ENCODE measurements at regions not wholly inside any gene's neighbourhood (a gene's known extent, or its start where the extent isn't known, plus 50 kb on each side); places are given as distances from the start of the nearest gene placed in this dataset.

DNA sequence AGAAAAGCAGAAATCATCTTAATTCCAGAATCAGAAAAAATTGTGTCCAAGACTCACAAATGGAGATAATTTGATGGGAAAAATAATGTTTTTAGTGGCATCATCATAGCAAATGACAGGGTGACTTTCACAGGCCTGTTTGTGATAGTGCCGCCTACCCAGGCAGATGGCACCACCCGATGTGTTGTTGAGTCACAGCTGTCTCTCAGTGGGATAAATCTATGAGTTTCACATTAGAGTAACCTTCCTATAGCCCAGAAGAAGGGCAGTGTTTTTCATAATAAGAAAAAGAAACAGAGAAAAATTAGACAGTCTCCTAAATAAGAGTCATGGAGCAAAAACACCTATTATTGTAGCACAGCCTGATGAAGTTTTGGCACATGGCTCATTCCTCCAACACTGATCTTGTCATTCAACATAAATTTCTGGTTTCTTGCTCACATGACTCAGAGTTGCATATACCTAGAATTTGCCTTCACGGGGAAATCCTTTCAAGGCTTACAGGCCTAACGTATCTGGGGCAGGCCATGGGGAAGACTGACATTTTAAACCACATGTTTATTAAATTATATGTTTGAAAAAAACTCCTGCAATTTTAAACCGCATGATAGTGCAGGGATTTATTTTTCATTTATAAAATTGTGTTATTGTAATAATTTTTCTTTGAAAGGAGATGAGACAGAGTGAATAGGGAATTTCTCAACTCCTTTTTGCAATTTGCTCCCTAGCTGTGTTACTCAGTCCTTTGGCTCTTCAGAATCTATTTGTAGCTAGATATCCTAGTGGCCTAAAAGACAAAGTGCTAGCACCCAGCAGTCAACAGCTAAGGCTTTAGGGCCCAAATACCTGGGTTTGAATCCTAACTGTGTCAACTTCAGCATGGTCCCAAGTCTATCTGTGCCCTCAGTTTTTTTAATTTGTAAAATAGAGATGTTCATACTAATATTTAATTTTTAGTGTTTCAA lies 393.7 kb downstream of the NDFIP2 start:
- no peak for ATAC-seq
- DNase-seq = no peak
- peak overlapping the region in 1 of 2 donors; percentile 22 for H3K27ac Mint-ChIP-seq

DNA sequence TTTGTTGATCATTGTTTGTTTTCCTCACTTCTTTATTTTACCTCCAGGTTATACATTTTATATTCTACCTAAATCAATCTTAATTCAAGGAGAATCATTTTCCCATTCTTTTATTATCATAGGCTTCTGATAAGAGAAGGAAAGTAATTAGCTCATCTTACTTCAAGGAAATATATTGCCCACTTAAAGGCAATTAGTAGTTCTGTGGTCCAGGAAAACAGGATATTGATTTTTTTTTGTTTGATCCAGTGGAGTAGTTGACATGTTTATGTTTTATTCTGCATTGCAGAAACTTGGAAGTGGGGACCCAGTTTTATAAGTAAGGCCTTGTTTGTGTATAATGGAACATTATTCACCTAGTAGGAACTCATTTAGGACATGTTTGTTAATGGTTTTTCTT lies 390.6 kb downstream of the NDFIP2 start:
- no peak for ATAC-seq
- H3K4me1 Mint-ChIP-seq = no peaks in the 10 kb centered on the region
- H3K4me3 Mint-ChIP-seq = no peak overlapping the region
- peaks cover 0 to 1% of the 10 kb centered on the region in 2 donors for H3K9me3 Mint-ChIP-seq
- H3K27me3 Mint-ChIP-seq = no peaks in the 10 kb centered on the region
- no peak for DNase-seq
- H3K27ac Mint-ChIP-seq = no peak overlapping the region

More for the DNA sequence above, 393.7 kb downstream of the NDFIP2 start:
- Mint-ChIP-seq H3K4me1 (no peaks in the 10 kb centered on the region), H3K27me3 (no peaks in the 10 kb centered on the region), H3K4me3 (no peak overlapping the region), H3K9me3 (peaks cover 0 to 8% of the 10 kb centered on the region in 2 donors)

DNA sequence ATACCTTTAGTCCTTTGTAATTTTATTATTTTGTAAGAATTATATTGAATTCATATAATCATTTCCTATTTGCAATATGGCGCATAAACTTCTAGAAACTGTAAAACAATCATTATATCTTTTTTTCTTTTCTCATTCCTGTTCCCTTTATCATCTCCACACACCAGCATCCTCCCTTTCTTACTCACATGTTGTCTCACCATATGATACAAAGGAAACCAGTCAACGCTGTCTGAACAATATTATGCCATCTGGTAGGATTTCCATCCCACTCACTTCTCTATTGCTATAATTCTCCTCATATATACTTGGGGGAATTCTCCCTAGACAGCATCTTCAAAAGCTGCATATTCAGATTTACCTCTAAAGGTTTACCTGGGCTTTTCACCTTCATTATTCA lies 389.8 kb downstream of the NDFIP2 start:
- H3K27ac Mint-ChIP-seq = no peak overlapping the region
- H3K4me1 Mint-ChIP-seq = no peaks in the 10 kb centered on the region
- no peaks in the 10 kb centered on the region for H3K9me3 Mint-ChIP-seq

DNA sequence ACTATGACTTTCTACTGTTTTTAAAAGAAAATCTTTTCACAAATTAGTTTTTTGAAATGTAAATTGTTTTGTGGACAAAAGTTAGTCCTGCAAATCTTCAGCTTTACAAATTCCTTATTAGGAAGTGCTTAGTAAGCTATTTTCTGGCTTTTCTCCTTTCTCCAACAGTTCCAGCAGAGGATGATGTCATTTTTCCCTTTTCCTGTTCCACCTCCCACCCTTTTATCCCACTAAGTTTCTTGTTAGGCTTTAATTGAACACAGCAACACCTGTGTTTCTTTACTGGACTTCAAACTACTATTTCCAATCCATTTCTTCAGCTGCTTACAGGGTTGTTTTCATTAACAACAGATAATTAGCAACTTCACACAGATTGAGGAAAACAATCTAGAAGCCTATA lies 389.2 kb downstream of the NDFIP2 start:
- no peak overlapping the region for H3K4me3 Mint-ChIP-seq
- no peaks in the 10 kb centered on the region for H3K27me3 Mint-ChIP-seq
- no peaks in the 10 kb centered on the region for H3K4me1 Mint-ChIP-seq
- ATAC-seq (no peak), DNase-seq (no peak)
- H3K9me3 Mint-ChIP-seq = no peaks in the 10 kb centered on the region
- no peak overlapping the region for H3K27ac Mint-ChIP-seq

More for the DNA sequence above, 389.8 kb downstream of the NDFIP2 start:
- ATAC-seq (no peak), DNase-seq (no peak)
- Mint-ChIP-seq H3K4me3 (no peak overlapping the region), H3K27me3 (no peaks in the 10 kb centered on the region)

DNA sequence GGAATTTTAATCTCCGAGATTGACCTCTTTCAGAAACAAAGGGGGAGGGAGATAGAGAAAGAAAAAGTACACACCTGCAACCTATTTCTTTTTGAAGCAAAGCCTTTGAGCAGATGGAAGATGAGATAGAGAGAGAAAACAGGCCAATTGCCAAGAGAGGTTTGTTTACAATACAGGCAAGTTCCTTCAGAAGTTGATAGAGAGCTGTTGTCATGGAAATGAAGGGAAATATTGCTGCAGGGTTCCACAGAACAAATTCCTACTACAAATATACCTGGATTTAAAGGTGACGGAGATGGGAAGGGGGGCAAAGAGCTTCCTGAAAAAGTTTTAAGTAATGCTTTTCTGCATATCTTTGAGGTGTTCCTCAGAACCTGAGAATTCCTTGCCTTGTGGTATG lies 388.4 kb downstream of the NDFIP2 start:
- Mint-ChIP-seq H3K27me3 (no peaks in the 10 kb centered on the region), H3K4me1 (no peaks in the 10 kb centered on the region), H3K27ac (no peak overlapping the region), H3K4me3 (no peak overlapping the region), H3K9me3 (no peaks in the 10 kb centered on the region)
- DNase-seq (no peak), ATAC-seq (no peak)

GRCh38 chr13:79867254-79867653 lies 386.3 kb downstream of the NDFIP2 start:
- no peaks in the 10 kb centered on the region for H3K9me3 Mint-ChIP-seq
- no peak for ATAC-seq
- H3K27ac Mint-ChIP-seq = no peak overlapping the region
- no peak overlapping the region for H3K4me3 Mint-ChIP-seq
- H3K27me3 Mint-ChIP-seq = no peaks in the 10 kb centered on the region
- DNase-seq = no peak
- H3K4me1 Mint-ChIP-seq = no peaks in the 10 kb centered on the region

DNA sequence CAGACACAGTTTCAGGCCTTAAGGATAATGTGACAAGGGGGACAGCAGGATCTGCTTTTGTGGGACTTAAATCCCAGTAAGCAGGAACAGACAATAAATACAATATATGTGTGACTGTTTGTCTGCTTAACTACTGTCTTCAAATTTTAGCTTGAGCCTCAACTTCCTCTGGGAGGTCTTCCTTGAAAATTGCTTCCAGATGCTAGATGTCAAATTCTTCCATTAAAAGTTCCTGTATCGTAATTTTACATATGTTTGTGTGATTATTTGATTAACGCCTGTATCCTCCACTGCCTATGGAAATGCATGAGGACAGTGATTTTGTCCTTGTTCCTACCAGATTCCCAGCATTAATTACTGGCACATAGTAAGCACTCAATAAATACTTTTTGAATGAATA lies 385.5 kb downstream of the NDFIP2 start:
- H3K4me3 Mint-ChIP-seq = no peak overlapping the region

GRCh38 chr13:79862515-79862914 lies 381.6 kb downstream of the NDFIP2 start:
- ATAC-seq = no peak

More for the DNA sequence above, 385.5 kb downstream of the NDFIP2 start:
- Mint-ChIP-seq H3K27me3 (no peaks in the 10 kb centered on the region), H3K4me1 (no peaks in the 10 kb centered on the region), H3K9me3 (no peaks in the 10 kb centered on the region), H3K27ac (no peak overlapping the region)
- ATAC-seq (no peak), DNase-seq (no peak)

DNA sequence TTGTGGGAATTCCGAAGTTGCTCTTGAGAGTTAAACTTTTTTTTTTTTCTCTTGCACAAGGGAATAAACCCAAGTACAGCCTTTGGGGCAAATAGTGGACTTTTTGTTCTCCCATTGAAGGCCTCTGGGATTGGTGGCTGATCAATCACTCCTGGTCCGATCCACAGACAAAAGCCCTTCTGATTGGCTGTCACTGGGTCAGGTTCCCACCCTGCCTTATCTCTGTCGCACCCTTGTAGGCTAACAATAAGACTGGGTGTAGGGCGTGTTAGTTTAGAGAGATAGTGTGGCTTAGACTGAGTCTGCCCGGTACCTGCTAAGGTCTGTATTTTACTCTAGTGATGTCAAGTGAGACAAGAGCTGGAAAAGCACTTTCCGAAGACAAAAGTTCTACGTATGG lies 380.8 kb downstream of the NDFIP2 start:
- Mint-ChIP-seq H3K9me3 (peaks cover 0 to 9% of the 10 kb centered on the region in 2 donors), H3K4me3 (no peak overlapping the region), H3K4me1 (no peaks in the 10 kb centered on the region), H3K27ac (no peak overlapping the region), H3K27me3 (no peaks in the 10 kb centered on the region)
- no peak for DNase-seq
- no peak for ATAC-seq

More at GRCh38 chr13:79862515-79862914, 381.6 kb downstream of the NDFIP2 start:
- H3K27me3 Mint-ChIP-seq = no peaks in the 10 kb centered on the region
- DNase-seq = no peak
- no peak overlapping the region for H3K4me3 Mint-ChIP-seq
- H3K4me1 Mint-ChIP-seq = no peaks in the 10 kb centered on the region
- H3K9me3 Mint-ChIP-seq = peaks cover 0 to 9% of the 10 kb centered on the region in 2 donors
- H3K27ac Mint-ChIP-seq = no peak overlapping the region

GRCh38 chr13:79860791-79861190 lies 379.8 kb downstream of the NDFIP2 start:
- H3K4me3 Mint-ChIP-seq = no peak overlapping the region
- H3K27me3 Mint-ChIP-seq = no peaks in the 10 kb centered on the region
- no peak overlapping the region for H3K27ac Mint-ChIP-seq
- no peaks in the 10 kb centered on the region for H3K4me1 Mint-ChIP-seq
- no peak for DNase-seq
- no peak for ATAC-seq
- peaks cover 0 to 9% of the 10 kb centered on the region in 2 donors for H3K9me3 Mint-ChIP-seq

GRCh38 chr13:79859756-79860155 lies 378.8 kb downstream of the NDFIP2 start:
- no peak overlapping the region for H3K4me3 Mint-ChIP-seq
- no peak overlapping the region for H3K27ac Mint-ChIP-seq
- H3K27me3 Mint-ChIP-seq = no peaks in the 10 kb centered on the region
- no peaks in the 10 kb centered on the region for H3K4me1 Mint-ChIP-seq
- ATAC-seq (no peak), DNase-seq (no peak)
- peaks cover 0 to 9% of the 10 kb centered on the region in 2 donors for H3K9me3 Mint-ChIP-seq

DNA sequence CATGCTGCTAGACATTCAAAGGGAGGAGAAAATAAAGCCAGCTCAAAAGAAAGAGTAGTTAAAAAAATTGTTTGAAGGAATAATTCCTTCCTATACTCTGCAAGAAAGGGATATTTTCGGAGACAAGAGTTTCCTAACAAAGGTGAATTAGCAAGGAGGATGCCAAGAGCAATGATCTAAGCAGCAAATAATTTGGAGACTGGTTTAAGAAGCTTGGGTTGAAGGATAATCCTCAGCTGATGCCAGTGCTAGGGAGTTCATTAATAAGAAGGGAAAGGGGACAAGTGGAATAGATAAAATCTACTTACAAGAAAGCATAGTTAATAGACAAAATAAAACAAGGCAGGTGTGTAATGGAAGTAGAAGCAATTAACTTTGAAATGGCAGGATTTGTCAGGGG lies 372.3 kb downstream of the NDFIP2 start:
- H3K27ac Mint-ChIP-seq = no peak overlapping the region
- H3K9me3 Mint-ChIP-seq = no peaks in the 10 kb centered on the region
- no peaks in the 10 kb centered on the region for H3K27me3 Mint-ChIP-seq
- no peak for ATAC-seq
- H3K4me3 Mint-ChIP-seq = no peak overlapping the region
- H3K4me1 Mint-ChIP-seq = no peaks in the 10 kb centered on the region
- DNase-seq = no peak

- H3K27me3 Mint-ChIP-seq = no peaks in the 10 kb centered on the region
- no peak overlapping the region for H3K27ac Mint-ChIP-seq
- no peaks in the 10 kb centered on the region for H3K4me1 Mint-ChIP-seq
- H3K9me3 Mint-ChIP-seq = no peaks in the 10 kb centered on the region
- DNase-seq (no peak), ATAC-seq (no peak)
- H3K4me3 Mint-ChIP-seq = no peak overlapping the region
Observed at GRCh38 chr13:79851318-79851717, 370.4 kb downstream of the NDFIP2 start.

- no peak for DNase-seq
- no peaks in the 10 kb centered on the region for H3K9me3 Mint-ChIP-seq
- no peak overlapping the region for H3K27ac Mint-ChIP-seq
- no peaks in the 10 kb centered on the region for H3K4me1 Mint-ChIP-seq
- no peak overlapping the region for H3K4me3 Mint-ChIP-seq
- H3K27me3 Mint-ChIP-seq = no peaks in the 10 kb centered on the region
- no peak for ATAC-seq
Observed at GRCh38 chr13:79847882-79848592, 367.1 kb downstream of the NDFIP2 start.

DNA sequence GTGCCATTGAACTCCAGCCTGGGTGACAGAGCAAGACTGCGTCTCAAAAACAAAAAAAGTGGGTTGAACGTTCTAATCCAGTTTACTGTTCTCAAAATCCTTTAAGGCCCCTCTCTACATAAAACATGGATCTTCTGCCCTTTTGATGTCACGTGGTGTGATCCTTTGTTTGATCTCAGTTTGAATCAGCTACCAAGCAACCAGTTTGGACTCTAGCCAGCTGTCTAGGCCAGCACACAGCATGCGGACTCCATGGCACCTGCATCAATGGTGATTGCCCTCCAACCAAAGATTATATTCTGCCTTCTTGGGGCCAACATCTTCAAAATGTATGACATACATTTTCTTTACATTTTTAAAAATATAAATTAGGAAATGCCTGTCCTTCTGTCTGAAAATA lies 365.4 kb downstream of the NDFIP2 start:
- DNase-seq (no peak), ATAC-seq (no peak)
- H3K27ac Mint-ChIP-seq = no peak overlapping the region
- H3K4me1 Mint-ChIP-seq = no peaks in the 10 kb centered on the region
- no peak overlapping the region for H3K4me3 Mint-ChIP-seq
- H3K27me3 Mint-ChIP-seq = no peaks in the 10 kb centered on the region
- H3K9me3 Mint-ChIP-seq = no peaks in the 10 kb centered on the region

All from stimulated activated naive CD8-positive, alpha-beta T cell treated with anti-CD3 and anti-CD28 coated beads, Interleukin-15, amount 100 ng/mL, for 72 hours (primary cell).